Neuronal stem cell (in vitro differentiated cells): ENCODE measurements at regions not wholly inside any gene's neighbourhood (a gene's known extent, or its start where the extent isn't known, plus 50 kb on each side); places are given as distances from the start of the nearest gene placed in this dataset.
A peak's percentile ranks its signal among the peaks of the same experiment; 100 is the strongest.

Experiments used
- DNase-seq: peaks from one replicate; pipeline ENCODE4 v3.0.0-alpha.2; 2013; ENCODE audit warnings: low spot score
- H2AFZ ChIP-seq: one replicate; pipeline ENCODE4 v1.6.1; 2013; ENCODE audit warnings: mild to moderate bottlenecking, low read length, inconsistent platforms
- H2AK5ac ChIP-seq: 2 replicates; pipeline ENCODE4 v1.6.1; 2013; ENCODE audit warnings: low read depth, mild to moderate bottlenecking, inconsistent platforms, low read length, moderate library complexity, mixed read lengths
- H2BK120ac ChIP-seq: 2 replicates; pipeline ENCODE4 v1.6.1; 2013; ENCODE audit warnings: low read depth, mild to moderate bottlenecking, inconsistent platforms, low read length, moderate library complexity, mixed read lengths
- H2BK12ac ChIP-seq: one replicate; pipeline ENCODE4 v1.6.1; 2013; ENCODE audit warnings: low read length, inconsistent platforms
- H2BK15ac ChIP-seq: 2 replicates; pipeline ENCODE4 v1.6.1; 2013; ENCODE audit warnings: mild to moderate bottlenecking, low read length, inconsistent platforms, mixed read lengths
- H2BK5ac ChIP-seq: one replicate; pipeline ENCODE4 v1.6.1; 2013; ENCODE audit warnings: inconsistent platforms, mild to moderate bottlenecking, low read length, moderate library complexity
- H3K14ac ChIP-seq: one replicate; pipeline ENCODE4 v1.6.1; 2013; ENCODE audit warnings: low read length, inconsistent platforms
- H3K18ac ChIP-seq: 2 replicates; pipeline ENCODE4 v1.6.1; 2013; ENCODE audit warnings: low read length, inconsistent platforms
- H3K23ac ChIP-seq: 2 replicates; pipeline ENCODE4 v1.6.1; 2013; ENCODE audit warnings: low read depth, mild to moderate bottlenecking, mixed read lengths, low read length, inconsistent platforms; ENCODE audit not compliant: poor library complexity
- H3K27ac ChIP-seq: replicated peaks from 3 replicates; pipeline ENCODE4 v1.5.1; 2013; ENCODE audit warnings: low read length, inconsistent platforms
- H3K27me3 ChIP-seq, 3 experiments: 2 replicates each; pipeline ENCODE4 v1.6.1; 2013; ENCODE audit warnings: low read length in 3 of 3, mild to moderate bottlenecking in 2 of 3, inconsistent platforms in 1 of 3, low read depth in 1 of 3, mixed read lengths in 1 of 3, moderate library complexity in 1 of 3; ENCODE audit not compliant: control insufficient read depth in 3 of 3, insufficient read depth in 3 of 3
- H3K36me3 ChIP-seq, 2 donors: replicated peaks in 1 of 2; 2 replicates each; pipeline ENCODE4 v1.6.1; 2013; ENCODE audit warnings: low read length in 2 of 2; ENCODE audit not compliant: control insufficient read depth in 2 of 2, insufficient read depth in 2 of 2
- H3K4ac ChIP-seq: 2 replicates; pipeline ENCODE4 v1.6.1; 2013; ENCODE audit warnings: inconsistent platforms, mild to moderate bottlenecking, low read length, moderate library complexity
- H3K4me1 ChIP-seq, 2 donors: 1 replicate in 1 of 2; 2 replicates in 1 of 2; pipeline ENCODE4 v1.6.1; 2013; ENCODE audit warnings: low read length in 2 of 2, low read depth in 1 of 2; ENCODE audit not compliant: control insufficient read depth in 2 of 2, insufficient read depth in 1 of 2
- H3K4me2 ChIP-seq: one replicate; pipeline ENCODE4 v1.6.1; 2013; ENCODE audit warnings: mild to moderate bottlenecking, low read length, inconsistent platforms; ENCODE audit not compliant: insufficient read depth, poor library complexity, severe bottlenecking
- H3K4me3 ChIP-seq, 2 donors: 2 replicates each; pipeline ENCODE4 v1.5.1; 2013; ENCODE audit warnings: low read length in 2 of 2, mild to moderate bottlenecking in 2 of 2, inconsistent platforms in 1 of 2, moderate library complexity in 1 of 2
- H3K79me1 ChIP-seq: one replicate; pipeline ENCODE4 v1.6.1; 2013; ENCODE audit warnings: low read depth, mild to moderate bottlenecking, inconsistent platforms, low read length, moderate library complexity
- H3K9ac ChIP-seq: one replicate; pipeline ENCODE4 v1.6.1; 2013; ENCODE audit warnings: mild to moderate bottlenecking, low read depth, low read length, inconsistent platforms; ENCODE audit not compliant: poor library complexity
- H3K9me3 ChIP-seq, 2 donors: replicated peaks in 1 of 2; 2 replicates each; pipeline versions ENCODE3 to v1.6.1; 2013; ENCODE audit warnings: low read length in 2 of 2, mild to moderate bottlenecking in 2 of 2, inconsistent platforms in 1 of 2, low read depth in 1 of 2, mixed read lengths in 1 of 2, moderate library complexity in 1 of 2; ENCODE audit not compliant: control insufficient read depth in 2 of 2, insufficient read depth in 1 of 2
- H4K8ac ChIP-seq: one replicate; pipeline ENCODE4 v1.6.1; 2013; ENCODE audit warnings: low read depth, mild to moderate bottlenecking, inconsistent platforms, low read length, moderate library complexity
- H4K91ac ChIP-seq: one replicate; pipeline ENCODE4 v1.6.1; 2013; ENCODE audit warnings: low read length, low read depth, mild to moderate bottlenecking, inconsistent platforms; ENCODE audit not compliant: poor library complexity
- WGBS, 2 donors: extraction: QIAGEN DNeasy Blood & Tissue Kit; methylation state at CpG; one replicate each; pipeline ENCODE4 v1.1.7; 2013; ENCODE audit warnings: missing lambda C conversion rate in 2 of 2, mixed read lengths in 1 of 2; ENCODE audit not compliant: insufficient read length in 2 of 2, insufficient replicate concordance in 1 of 2; ENCODE audit errors: extremely low coverage in 2 of 2; 5-methylcytosine and 5-hydroxymethylcytosine counted together

DNA sequence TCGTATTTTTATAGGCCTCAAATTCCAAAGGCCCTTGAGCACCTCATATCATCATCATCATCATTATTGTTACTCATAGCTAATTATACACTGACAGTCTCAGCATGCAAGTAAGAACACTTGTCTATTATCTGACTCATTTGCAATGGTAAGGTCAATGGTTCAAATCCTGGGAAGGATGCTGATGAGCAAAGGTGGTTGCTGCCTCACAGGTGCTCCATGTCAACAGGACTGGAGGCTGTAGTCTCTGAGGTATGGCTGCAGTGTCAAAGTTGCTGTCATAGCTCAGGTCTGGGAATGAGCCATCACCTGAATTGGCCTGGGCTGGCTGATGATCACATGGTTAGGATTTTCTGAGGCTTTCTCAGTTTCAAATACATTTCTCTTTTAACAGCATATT, 379.3 kb downstream of the BCL11A start:
- DNase-seq = no peak
- H2BK5ac ChIP-seq = no peak overlapping the region
- H2BK120ac ChIP-seq = no peak overlapping the region
- H3K9me3 ChIP-seq = no peaks in the 10 kb centered on the region
- H2BK12ac ChIP-seq = no peak overlapping the region
- H3K4me1 ChIP-seq = peaks cover 0 to 6% of the 10 kb centered on the region in 2 donors
- H2AFZ ChIP-seq = no peak overlapping the region
- no peak overlapping the region for H4K91ac ChIP-seq
- H3K14ac ChIP-seq = no peak overlapping the region
- H3K27ac ChIP-seq = no peak overlapping the region
- H3K4me3 ChIP-seq = no peak overlapping the region
- no peak overlapping the region for H3K23ac ChIP-seq
- WGBS, 2 donors = no CpG with 5 or more reads among the region's 1 CpG
- no peak overlapping the region for H3K9ac ChIP-seq
- no peaks in the 10 kb centered on the region for H3K36me3 ChIP-seq
- H3K27me3 ChIP-seq = no peaks in the 10 kb centered on the region
- no peak overlapping the region for H3K18ac ChIP-seq
- H3K4me2 ChIP-seq = no peak overlapping the region
- H2BK15ac ChIP-seq = no peak overlapping the region
- no peak overlapping the region for H4K8ac ChIP-seq
- no peaks in the 10 kb centered on the region for H3K79me1 ChIP-seq
- no peak overlapping the region for H2AK5ac ChIP-seq
- no peak overlapping the region for H3K4ac ChIP-seq

DNA sequence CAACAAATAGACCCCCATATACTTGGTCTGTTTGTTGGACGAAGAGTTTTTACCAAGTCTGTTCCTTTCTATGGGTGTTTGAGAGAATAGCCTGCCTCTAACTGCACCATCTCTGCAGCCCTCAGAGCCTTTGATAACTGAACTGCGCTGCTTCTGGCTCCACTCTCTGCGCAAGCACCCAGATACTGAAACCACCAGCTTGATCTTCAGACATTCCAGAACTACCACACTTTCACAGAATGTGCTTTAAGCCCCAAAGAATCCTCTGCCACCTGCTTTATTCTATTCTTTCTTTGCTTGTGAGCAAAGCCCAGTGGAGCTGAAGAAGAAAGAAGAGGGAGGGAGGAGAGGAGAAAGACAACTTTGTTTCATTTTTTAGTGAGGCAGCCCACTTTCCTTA, 380.7 kb downstream of the BCL11A start:
- no peak for DNase-seq
- no CpG with 5 or more reads among the region's 3 CpGs for WGBS, 2 donors
- Histone ChIP-seq H3K4me3 (no peak overlapping the region), H3K4me1 (peaks cover 0 to 6% of the 10 kb centered on the region in 2 donors), H4K91ac (no peak overlapping the region), H4K8ac (no peak overlapping the region), H3K9me3 (no peaks in the 10 kb centered on the region), H3K79me1 (no peaks in the 10 kb centered on the region), H2BK15ac (no peak overlapping the region), H3K4me2 (no peak overlapping the region), H3K36me3 (no peaks in the 10 kb centered on the region), H3K23ac (no peak overlapping the region), H3K27ac (no peak overlapping the region), H2AFZ (no peak overlapping the region), H2BK120ac (no peak overlapping the region), H3K4ac (no peak overlapping the region), H3K18ac (no peak overlapping the region), H3K9ac (no peak overlapping the region), H2AK5ac (no peak overlapping the region), H2BK12ac (no peak overlapping the region), H3K14ac (no peak overlapping the region), H2BK5ac (no peak overlapping the region), H3K27me3 (no peaks in the 10 kb centered on the region)

DNA sequence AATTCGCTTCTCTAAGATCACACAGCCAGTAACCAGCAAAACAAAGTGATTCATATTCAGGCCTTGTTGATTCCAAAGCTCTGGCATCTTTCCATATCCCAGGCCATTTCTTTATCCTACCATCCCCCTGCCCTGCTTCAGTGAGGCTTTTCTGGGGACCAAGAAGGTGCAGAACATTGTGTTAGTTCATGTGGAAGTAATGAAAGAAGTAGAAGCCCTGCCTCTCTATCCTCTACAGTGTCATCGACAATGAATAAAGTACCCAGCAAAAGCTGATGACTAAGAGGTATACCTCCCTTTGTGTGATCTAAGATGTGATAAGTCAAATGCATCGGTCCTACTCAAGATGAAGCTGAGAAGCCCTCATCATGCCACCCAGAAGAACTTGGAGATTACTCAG, 383.2 kb downstream of the BCL11A start:
- Histone ChIP-seq H3K4ac (no peak overlapping the region), H3K4me2 (no peak overlapping the region), H4K8ac (no peak overlapping the region), H2BK15ac (no peak overlapping the region), H2BK120ac (no peak overlapping the region), H2BK12ac (no peak overlapping the region), H3K79me1 (no peaks in the 10 kb centered on the region), H4K91ac (no peak overlapping the region), H3K27me3 (no peaks in the 10 kb centered on the region), H3K23ac (no peak overlapping the region), H3K36me3 (no peaks in the 10 kb centered on the region), H3K14ac (no peak overlapping the region), H3K4me3 (no peak overlapping the region), H2AK5ac (no peak overlapping the region), H2BK5ac (no peak overlapping the region), H3K27ac (no peak overlapping the region), H3K9ac (no peak overlapping the region), H3K18ac (no peak overlapping the region), H3K4me1 (peaks cover 0 to 8% of the 10 kb centered on the region in 2 donors), H2AFZ (no peak overlapping the region), H3K9me3 (no peaks in the 10 kb centered on the region)
- no CpG with 5 or more reads among the region's 3 CpGs for WGBS, 2 donors
- DNase-seq = no peak

DNA sequence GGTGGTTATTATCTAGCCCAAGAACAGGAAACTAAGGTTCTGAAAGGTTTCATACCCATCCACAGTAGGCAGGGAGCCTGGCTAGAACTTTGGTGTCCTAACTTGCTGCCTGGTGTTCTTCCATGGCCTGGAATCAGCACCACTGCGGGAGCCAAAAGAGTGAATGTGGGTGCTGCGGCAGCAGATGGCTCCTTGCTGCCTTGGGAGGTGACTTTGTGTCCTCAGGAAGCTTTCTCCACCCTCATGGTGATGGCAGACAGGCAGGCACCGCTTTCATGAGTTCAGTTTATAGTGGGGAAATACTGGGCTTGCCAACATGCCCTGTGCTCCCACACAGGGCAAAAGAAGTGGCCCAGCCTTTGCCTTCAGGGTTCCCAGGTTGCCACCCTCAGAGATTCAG, 385.2 kb downstream of the BCL11A start:
- Histone ChIP-seq H2AK5ac (peak overlapping the region; percentile 4), H2BK12ac (no peak overlapping the region), H4K91ac (no peak overlapping the region), H3K27ac (no peak overlapping the region), H4K8ac (no peak overlapping the region), H3K79me1 (no peaks in the 10 kb centered on the region), H3K4me2 (no peak overlapping the region), H3K9me3 (no peaks in the 10 kb centered on the region), H2BK5ac (no peak overlapping the region), H3K9ac (no peak overlapping the region), H3K18ac (no peak overlapping the region), H2AFZ (no peak overlapping the region), H3K14ac (no peak overlapping the region), H3K4me3 (no peak overlapping the region), H3K27me3 (no peaks in the 10 kb centered on the region), H3K23ac (no peak overlapping the region), H3K4me1 (peaks cover 0 to 8% of the 10 kb centered on the region in 2 donors), H2BK15ac (no peak overlapping the region), H3K36me3 (no peaks in the 10 kb centered on the region), H3K4ac (no peak overlapping the region), H2BK120ac (no peak overlapping the region)
- no peak for DNase-seq
- no CpG with 5 or more reads among the region's 3 CpGs for WGBS, 2 donors
